HG03139 (cell line): ENCODE measurements at regions not wholly inside any gene's neighbourhood (a gene's known extent, or its start where the extent isn't known, plus 50 kb on each side); places are given as distances from the start of the nearest gene placed in this dataset.

ENCODE experiments used
- ATAC-seq: cut with Tn5 transposase; IDR thresholded peaks from one replicate; pipeline ENCODE4 v1.9.1; 2021; ENCODE audit not compliant: unreplicated experiment

DNA sequence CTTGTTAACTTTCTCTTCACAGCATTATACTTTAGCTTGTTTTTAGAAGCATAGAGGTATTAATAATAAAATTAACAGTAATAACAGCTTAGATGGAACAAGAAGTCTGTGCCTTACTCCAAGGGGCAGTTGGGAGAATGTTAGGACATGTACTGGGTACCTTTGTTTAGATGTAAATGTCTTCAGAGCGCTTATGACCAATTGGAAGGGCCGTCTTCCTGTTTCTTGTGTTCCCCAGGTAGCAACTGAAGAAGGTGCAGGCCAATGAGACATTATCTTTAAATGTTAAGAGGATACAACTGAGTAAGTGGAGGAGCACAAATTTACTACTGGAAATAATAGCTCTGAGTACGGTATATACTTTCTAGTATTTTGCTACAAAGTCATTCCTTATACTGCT, 180.9 kb upstream of the SYT1 start:
- no peak for ATAC-seq

DNA sequence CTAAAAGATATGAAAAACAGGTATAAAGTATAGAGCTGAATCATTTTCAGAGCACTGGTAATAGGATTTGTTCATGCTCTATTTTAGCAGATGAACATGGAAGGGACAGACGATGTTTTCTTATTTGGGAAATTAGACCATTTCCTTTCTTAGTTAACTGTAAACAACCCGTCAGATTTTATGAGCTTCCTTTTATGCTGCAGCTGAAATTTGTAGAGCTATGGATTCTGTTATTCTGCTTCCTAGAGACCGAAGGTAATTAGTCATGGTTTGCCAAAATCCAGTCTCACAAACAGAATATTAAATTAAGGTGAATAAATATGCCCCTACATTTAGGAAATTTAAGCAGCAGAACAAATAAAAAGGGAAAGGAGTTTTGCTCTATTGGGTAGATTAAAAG, 180.2 kb upstream of the SYT1 start:
- ATAC-seq: no peak

DNA sequence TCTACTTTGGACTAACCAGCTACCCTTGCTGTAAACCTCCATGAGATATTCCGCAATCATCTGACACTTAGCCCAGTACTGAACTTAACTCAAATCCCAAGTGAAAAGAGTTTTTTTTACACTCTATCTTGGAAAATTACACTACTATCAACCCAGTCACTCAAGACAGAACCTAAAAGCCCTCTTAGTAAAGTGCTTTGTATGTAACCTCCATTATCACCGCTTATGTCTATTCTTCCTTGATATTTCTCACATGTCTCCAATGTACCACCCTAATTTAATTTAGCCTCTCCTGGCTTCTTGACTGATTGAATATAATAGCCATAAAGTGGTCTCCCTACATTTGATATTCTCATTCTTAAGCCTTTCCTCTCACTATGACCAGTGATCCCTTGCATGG, 168.8 kb upstream of the SYT1 start:
- ATAC-seq: no peak

DNA sequence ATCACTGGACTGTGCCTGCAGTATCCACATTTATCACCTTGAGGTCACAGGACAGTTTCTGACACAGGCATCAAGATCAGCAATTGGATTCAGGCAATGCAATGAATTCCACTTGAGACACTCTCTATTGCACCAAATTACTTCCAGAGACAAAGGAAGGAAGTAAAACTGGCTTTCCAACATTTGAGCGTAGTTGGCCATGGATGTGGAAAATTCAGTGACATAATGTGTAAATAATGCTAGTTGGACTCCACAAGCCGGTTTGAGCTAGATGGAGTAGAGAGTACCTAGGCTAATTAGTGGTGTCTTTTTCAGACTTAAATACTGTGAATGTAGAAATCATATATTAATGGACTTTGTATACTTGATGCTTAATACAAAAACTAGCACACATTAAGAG, 168.3 kb upstream of the SYT1 start:
- no peak for ATAC-seq

DNA sequence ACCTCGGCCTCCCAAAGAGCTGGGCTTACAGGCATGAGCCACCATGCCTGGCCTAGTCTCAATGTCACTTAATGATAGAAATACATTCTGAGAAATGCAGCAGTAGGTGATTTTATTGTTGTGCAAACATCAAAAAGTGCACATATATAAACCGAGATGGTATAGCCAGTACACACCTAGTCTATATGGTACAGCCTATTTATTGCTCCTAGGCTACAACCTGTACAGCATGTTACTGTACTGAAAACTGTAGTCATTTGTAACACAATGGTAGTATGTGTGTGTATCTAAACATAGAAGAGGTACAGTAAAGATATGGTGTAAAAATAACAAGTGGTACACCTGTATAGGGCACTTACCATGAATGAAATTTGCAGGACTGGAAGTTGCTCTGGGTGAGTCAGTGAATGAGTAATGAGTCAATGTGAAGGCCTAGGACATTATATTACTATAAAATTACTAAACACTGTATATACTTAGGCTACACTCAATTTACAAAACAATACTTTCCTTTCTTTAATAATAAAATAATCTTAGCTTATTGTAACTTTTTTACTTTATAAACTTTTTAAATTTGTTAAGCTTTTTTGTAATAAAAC, 166.7 kb upstream of the SYT1 start:
- ATAC-seq: no peak

DNA sequence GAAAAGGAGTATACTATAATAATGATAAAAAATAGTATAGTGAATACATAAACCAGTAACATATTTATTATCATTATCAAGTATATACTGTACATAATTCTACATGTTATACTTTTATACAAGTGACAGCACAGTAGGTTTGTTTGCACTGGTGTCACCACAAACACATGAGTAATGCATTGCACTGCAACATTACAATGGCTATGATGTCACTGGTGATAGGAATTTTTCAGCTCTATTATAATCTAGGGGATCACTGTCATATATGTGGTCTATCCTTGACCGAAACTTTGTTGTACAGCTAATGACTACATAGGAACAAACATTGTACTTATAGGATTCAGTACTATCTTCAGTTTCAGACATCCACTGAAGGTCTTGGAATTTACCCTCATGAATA, 165.8 kb upstream of the SYT1 start:
- ATAC-seq: no peak

DNA sequence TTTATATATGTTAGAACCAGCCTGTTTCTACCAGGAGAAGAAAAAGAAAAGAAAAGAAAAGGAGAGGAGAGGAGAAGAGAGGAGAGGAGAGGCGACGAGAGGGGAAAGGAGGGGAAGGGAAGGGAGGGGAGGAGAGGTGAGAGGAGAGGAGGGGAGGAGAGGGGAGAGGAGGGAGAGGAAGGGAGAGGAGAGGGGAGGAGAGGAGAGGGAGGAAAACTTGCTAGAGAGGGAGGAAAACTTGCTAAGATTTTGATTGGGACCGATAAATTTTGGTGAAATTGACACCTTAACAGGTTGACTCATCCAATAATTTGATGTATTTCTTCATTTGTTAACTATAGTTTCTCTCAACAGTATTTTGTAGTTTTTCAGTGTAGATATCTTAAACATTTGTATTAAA, 164.0 kb upstream of the SYT1 start:
- no peak for ATAC-seq

DNA sequence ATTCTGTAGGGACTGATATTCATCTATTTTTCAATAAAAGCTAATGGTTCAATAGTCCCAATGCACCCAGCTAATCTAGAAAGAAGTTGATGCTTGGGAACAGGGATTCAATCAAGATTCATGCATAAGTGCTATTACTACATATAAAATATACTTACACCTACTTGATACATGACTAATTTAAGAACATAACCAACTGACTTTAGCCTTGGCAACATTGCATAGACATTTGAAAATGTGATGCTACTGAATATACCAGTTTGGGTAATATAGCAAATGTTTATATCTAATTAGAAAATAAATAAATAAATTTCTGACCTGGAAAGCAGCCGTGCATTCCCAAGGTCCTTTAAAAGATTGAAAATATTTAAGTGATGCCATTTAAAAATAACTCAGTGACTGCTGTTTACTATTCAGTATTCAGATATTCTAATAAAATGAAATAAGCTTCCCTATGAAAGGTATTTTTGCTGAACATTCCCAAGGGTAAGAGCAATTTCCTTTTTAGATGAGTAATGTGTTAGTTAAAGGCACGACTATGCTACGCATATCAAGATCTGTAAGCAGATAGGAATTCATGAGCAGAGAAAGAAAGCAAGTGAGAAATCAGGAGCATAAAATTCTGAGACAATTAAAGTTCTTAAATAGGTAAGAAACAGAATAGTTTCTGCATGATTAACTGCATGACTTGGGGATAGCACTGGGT, 160.6 kb upstream of the SYT1 start:
- no peak for ATAC-seq

DNA sequence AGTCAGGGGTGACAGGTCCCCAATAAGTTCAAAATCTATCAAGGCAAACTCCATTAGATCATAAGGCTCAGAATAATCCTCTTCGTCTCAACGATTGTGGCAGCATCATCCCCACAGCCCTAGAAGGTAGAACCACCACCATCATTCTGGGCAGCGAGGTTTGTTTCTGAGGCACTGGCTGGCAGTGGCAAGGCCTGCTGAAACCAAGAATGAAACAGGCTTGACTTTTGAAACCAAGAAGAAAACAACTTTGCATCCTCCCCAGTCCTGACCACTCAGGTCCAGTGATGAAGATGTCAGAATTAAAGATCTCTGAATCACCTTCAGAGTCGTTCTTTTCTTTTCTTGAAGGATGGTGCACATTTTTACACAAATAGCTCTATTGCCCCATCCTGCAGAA, 152.6 kb upstream of the SYT1 start:
- ATAC-seq: no peak

DNA sequence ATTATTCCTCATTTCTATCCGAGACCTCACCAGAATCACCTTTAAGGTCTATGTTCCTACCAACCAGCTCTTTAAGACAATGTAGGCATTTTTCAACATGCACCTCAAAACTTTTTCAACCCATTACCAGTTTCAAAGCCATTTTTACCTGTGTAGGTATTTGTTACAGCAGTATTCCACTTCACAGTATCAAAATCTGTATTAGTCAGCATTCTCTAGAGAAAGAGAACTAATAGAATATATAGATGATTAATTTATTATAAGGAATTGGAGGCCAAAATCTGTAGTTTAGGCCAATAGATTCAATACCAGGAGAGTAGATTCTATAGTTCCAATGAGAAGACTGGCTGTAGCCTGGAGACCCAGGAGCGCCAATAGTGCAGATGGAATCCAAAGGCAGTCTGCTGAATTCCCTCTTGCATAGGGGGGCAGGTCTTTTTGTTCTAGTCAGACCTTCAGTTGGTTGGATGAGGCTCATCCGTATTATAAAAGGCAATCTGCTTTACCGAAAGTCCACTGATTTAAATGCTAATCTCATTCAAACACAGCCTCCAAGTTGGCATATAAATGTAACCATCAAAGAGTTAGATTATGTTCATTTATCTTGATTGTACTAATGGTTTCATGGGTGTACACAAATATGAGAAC, 151.6 kb upstream of the SYT1 start:
- no peak for ATAC-seq

DNA sequence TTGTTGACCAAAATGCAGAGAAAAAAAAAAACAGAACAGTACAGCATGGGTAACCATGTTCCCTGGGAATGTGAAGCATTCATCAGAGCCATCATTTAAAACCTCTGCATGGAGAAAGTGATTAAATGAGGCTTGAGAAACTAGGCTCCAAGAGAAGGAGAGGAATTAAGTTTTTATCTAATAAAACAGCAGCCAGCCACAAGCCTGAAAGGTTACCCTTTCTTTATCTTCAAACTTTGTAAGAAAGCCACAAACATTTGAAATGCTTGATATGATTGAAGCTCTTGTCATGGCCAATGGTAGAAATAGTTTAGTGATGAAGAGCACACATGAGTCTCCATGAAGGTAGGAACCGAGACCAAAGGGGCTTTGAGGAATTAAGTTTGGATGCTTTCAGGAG, 144.9 kb upstream of the SYT1 start:
- ATAC-seq: no peak

DNA sequence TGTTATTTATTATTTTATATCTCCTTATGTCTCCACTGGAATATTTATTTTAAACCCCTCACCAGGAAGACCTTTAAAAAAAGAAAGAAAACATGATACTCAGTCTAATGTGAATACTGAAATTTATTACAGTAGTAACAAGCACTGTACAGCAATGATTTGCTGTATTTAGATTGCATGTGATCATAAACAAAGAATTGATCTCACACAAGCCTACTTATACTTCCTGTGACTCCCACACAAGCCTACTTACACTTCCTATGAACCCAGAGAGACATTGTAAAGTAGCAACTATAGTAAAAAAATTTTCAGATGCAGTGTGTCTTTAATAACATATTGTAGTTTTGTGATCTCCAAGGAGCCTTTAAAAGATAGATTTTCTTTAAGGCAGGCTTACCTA, 142.7 kb upstream of the SYT1 start:
- no peak for ATAC-seq

DNA sequence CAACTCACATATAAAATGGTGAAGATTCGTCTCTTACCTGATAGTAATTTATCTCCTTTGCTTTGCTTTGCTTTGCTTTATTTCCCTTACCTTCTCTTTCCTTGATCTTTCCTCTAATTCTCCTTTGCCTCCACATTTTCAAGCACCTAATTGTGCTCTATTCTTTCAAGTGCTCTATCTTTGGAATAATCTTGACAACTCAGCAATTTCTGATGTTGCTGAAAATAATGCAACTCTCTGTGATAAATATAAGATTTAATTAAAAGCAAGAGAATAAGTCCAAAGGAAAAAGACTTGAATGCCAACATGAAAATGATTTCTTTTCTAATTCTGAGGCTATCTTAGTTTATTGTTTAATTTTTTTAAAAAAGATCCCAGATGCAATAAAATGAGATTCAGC, 139.5 kb upstream of the SYT1 start:
- ATAC-seq: no peak

DNA sequence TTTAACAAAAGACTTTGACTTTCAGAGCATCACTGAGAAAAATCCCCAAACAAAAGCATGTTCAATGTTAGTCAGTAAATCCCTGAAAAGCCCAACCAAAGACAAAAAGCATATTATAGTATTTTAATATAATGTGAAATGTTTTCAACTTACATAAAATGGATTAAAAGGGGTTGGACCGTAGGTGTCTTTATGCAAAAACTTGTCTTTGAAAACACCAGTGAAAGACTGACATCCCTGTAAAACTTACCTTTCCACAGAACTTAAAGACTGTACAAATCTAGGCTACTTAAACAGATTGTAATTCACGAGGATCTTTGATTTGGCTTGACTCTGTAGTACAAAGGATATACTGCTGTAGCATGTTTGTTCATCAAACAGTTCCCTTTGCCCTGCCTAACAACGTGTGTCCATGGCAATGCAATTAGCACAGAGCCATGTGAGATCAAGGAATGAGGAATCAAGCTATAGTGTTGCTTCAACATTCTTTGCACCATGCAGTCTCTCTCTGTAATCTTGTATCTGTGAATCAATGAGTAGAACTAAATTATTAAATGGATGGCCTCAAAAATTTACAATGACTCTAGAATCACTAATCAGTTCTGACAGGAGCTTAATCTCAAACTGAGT, 138.5 kb upstream of the SYT1 start:
- ATAC-seq: no peak

DNA sequence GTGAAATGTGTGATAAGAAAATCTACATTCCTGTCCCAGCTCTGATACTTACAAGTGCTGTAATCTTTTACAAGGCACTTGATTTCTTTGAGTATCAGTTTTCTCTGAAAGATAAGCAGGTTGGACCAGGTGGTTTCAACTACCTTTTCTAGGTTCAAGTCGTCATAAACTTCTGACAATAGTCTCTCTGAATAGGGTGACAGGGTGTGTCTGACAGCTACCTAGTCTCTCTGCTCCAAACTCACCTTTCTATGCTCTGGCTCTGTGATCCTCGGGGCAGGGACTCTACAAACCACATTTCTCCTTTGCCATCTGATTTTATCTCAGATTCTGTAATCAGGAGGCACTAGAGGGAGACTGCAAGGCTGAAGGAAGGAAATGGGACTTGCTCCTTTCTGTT, 137.7 kb upstream of the SYT1 start:
- no peak for ATAC-seq

DNA sequence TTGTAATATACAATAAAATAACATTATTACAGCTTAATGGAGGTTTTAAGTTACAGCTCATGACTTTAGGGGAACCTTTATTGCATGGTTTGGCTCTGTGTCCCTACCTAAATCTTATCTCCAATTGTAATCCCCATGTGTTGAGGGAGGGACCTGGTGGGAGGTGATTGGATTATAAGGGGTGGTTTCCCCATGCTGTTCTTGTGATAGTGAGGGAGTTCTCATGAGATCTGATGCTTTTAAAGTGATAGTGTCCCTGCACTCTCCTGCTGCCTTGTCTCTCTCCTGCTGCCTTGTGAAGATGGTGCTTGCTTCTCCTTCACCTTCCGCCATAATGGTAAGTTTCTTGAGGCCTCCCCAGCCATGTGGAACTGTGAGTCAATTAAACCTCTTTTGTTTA, 132.1 kb upstream of the SYT1 start:
- no peak for ATAC-seq

DNA sequence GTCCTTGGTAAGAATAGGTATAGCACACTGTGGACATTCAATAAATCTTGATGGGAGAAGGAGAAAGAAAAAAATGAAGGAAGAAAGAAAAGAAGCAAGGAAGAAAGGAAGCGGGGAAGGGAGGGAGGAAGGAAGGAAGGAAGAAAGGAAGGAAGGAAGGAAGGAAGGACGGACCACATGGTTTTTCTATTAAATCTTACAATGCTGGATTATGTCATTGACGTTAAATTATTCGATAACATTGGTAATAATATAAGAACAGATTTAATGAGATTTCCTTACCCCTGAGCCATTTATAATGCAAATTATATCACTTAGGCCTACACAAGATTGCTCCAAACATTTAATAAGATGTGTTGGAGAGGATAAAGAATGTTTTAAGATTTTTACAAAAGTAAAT, 124.9 kb upstream of the SYT1 start:
- no peak for ATAC-seq

DNA sequence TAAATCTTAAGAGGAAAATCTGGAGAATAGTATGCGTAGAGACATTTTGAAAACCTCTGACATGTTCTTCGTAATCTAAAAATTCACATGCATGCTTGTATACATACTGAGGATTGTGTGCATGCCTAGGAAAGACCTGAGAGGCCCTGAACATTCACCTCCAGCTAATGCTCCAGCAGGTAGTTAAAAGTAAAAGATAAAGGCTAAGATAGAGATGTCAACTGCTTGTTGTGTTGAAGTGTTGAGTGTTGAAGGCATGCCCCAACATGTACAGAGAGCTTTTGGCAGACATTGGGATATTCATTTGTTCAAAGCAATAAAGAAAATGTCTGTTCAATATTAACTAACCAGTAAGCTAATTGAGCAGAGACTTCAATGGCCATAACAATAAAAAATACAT, 118.6 kb upstream of the SYT1 start:
- no peak for ATAC-seq

DNA sequence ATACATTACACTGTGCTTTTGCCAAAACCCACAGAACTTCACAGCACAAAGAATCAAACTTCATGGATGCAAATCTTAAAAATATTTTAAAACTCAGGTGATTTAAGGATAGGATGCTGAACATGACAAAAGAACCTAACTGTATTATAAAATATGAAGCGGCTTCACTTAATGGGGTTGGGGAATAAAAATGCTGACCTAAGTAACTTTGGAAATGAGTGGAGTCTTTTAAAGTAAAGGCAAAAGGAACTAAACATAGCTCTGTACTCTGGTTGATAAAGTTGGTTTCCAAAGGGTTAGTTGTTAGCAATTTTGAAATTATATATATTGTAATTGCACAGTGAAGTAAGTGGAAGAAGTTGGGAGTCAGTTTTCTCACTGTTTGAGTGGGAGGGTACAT, 111.5 kb upstream of the SYT1 start:
- no peak for ATAC-seq

DNA sequence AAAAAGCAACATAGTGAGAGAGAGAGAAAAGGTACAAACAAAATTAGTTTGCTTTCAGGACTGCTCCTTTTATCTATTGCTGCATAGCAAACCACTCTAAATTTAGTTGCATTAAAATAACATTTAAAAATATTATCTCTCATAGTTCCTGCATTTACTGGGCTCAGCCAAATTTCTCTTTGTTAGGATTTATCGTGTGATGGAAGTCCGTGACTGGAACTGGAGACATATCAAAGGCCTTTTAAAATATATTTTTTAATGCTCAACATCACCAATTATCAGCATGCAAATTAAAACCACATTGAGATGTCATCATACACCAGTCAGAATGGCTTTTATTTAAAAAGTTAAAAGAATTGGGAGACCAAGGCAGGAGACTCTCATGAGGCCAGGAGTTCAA, 107.6 kb upstream of the SYT1 start:
- no peak for ATAC-seq

DNA sequence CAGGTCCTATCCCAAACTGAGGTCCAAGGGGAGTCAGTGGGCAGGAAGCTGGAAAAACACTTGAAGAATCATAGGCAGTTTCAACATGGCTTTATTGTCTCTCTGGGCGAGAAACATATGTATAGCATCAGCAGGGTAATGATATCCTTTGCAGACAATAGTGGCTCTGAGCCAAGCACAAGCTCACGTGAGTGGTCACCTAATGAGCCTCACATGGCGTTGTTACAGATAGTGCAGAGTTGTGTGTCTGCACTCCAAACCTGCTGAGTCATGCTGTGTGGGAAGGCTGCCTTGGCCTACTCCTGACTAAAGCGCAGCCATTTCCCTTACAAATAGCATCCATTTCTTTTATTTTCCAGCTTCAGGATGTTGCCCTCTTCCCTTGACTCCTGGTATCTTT, 105.2 kb upstream of the SYT1 start:
- ATAC-seq: no peak

DNA sequence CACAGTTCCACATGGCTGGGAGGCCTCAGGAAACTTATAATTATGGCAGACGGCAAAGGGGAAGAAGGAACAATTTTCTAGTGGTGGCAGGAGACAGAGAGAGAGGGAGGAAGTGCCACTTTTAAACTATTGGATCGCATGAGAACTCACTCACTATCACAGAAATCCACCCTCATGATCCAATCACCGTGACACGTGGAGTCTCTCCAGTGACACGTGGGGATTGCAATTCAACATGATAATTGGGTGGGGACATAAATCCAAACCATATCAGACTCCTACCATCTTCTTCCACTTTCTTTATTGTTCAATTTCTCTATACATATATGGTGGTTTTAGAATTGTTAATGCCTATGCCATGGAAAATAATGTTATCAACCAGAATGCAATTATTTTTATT, 103.7 kb upstream of the SYT1 start:
- ATAC-seq: no peak
